H1 (cell line): ENCODE measurements at regions not wholly inside any gene's neighbourhood (a gene's known extent, or its start where the extent isn't known, plus 50 kb on each side); places are given as distances from the start of the nearest gene placed in this dataset.

Experiments used
- CTCF ChIA-PET: fragments of 300-600 bp; sonication (Branson Sonifier 250); formaldehyde crosslinking; loops from one replicate; lab custom pipeline; 2021; ENCODE audit not compliant: partially characterized antibody; lab: Charles Lee
- POLR2A ChIA-PET: fragments of 300-600 bp; sonication (Branson Sonifier 250); formaldehyde crosslinking; loops from one replicate; lab custom pipeline; 2021; ENCODE audit warnings: inconsistent platforms; ENCODE audit not compliant: partially characterized antibody; lab: Charles Lee
- DNase-seq, 2 experiments: peaks; one replicate each; pipeline versions ENCODE4 v3.0.0 to v3.0.0-alpha.2; 2010 to 2022; ENCODE audit warnings: low spot score in 2 of 2, low read depth in 1 of 2, mixed read lengths in 1 of 2
- FAIRE-seq: peaks from 2 replicates; lab custom pipeline; 2011; peaks lifted over from hg19 to GRCh38; lab: Jason Lieb, UNC
- H2AFZ ChIP-seq: 2 replicates; pipeline ENCODE4 v1.8.1; 2012; ENCODE audit warnings: low read length, inconsistent platforms
- H2AK5ac ChIP-seq: 2 replicates; pipeline ENCODE4 v1.6.1; 2013; ENCODE audit warnings: low read depth, low read length
- H2BK120ac ChIP-seq: replicated peaks from 2 replicates; pipeline ENCODE3; 2013; ENCODE audit warnings: low read depth, low read length, inconsistent platforms
- H2BK12ac ChIP-seq: 2 replicates; pipeline ENCODE4 v1.6.1; 2013; ENCODE audit warnings: low read depth, low read length
- H2BK15ac ChIP-seq: 2 replicates; pipeline ENCODE4 v1.6.1; 2013; ENCODE audit warnings: low read length
- H2BK20ac ChIP-seq: 2 replicates; pipeline ENCODE4 v1.6.1; 2013; ENCODE audit warnings: low read length
- H2BK5ac ChIP-seq: 2 replicates; pipeline ENCODE4 v1.6.1; 2013; ENCODE audit warnings: low read depth, low read length
- H3K14ac ChIP-seq: 2 replicates; pipeline ENCODE4 v1.6.1; 2013; ENCODE audit warnings: inconsistent platforms; ENCODE audit not compliant: insufficient read length
- H3K18ac ChIP-seq: 2 replicates; pipeline ENCODE4 v1.6.1; 2013; ENCODE audit warnings: low read length; ENCODE audit errors: extremely low read depth
- H3K23ac ChIP-seq: 2 replicates; pipeline ENCODE4 v1.6.1; 2013; ENCODE audit warnings: inconsistent platforms; ENCODE audit not compliant: insufficient read length
- H3K23me2 ChIP-seq: 2 replicates; pipeline ENCODE4 v1.6.1; 2013; ENCODE audit warnings: low read depth, low read length
- H3K27ac ChIP-seq: 2 replicates; pipeline ENCODE4 v1.6.1; 2011; ENCODE audit warnings: low read depth, low read length, inconsistent platforms
- H3K27me3 ChIP-seq, 4 experiments: replicated peaks in 1 of 4; 1 replicate in 1 of 4; 2 replicates in 3 of 4; pipeline versions ENCODE4 v1.6.1 to v1.8.1; 2011 to 2013; ENCODE audit warnings: low read length in 3 of 4, mild to moderate bottlenecking in 3 of 4, inconsistent platforms in 2 of 4, mixed read lengths in 2 of 4, moderate library complexity in 1 of 4; ENCODE audit not compliant: control insufficient read depth in 3 of 4, insufficient read depth in 3 of 4; ENCODE audit errors: extremely low read depth in 1 of 4
- H3K36me3 ChIP-seq, 4 experiments: 2 replicates each; pipeline versions ENCODE4 v1.6.1 to v1.8.1; 2011 to 2013; ENCODE audit warnings: mild to moderate bottlenecking in 4 of 4, low read length in 3 of 4, moderate library complexity in 2 of 4, control low read depth in 1 of 4, inconsistent platforms in 1 of 4; ENCODE audit not compliant: insufficient read depth in 4 of 4, control insufficient read depth in 2 of 4
- H3K4ac ChIP-seq: replicated peaks from 2 replicates; pipeline ENCODE3; 2013; ENCODE audit warnings: low read length, low read depth, mixed read lengths, inconsistent platforms; ENCODE audit not compliant: insufficient read length
- H3K4me1 ChIP-seq, 4 experiments: replicated peaks in 1 of 4; 1 replicate in 1 of 4; 2 replicates in 3 of 4; pipeline versions ENCODE4 v1.6.1 to v1.8.1; 2011 to 2013; ENCODE audit warnings: low read length in 3 of 4, inconsistent platforms in 2 of 4, mixed read lengths in 1 of 4; ENCODE audit not compliant: insufficient read depth in 4 of 4, control insufficient read depth in 3 of 4
- H3K4me2 ChIP-seq, 2 experiments: 2 replicates each; pipeline versions ENCODE4 v1.6.1 to v1.8.1; 2011 to 2013; ENCODE audit warnings: low read depth in 2 of 2, low read length in 2 of 2, control low read depth in 1 of 2, inconsistent platforms in 1 of 2, mild to moderate bottlenecking in 1 of 2; ENCODE audit not compliant: insufficient read depth in 1 of 2
- H3K4me3 ChIP-seq, 4 experiments: fragments of 200-600, 300-600 bp in 1 of 4; sonication (generic), shearing (Covaris generic), sonication (Bioruptor Twin) in 1 of 4; 2 replicates each; pipeline versions ENCODE4 v1.5.1 to v1.8.1; 2011 to 2016; ENCODE audit warnings: low read length in 4 of 4, low read depth in 3 of 4, control low read depth in 2 of 4, inconsistent platforms in 2 of 4, mild to moderate bottlenecking in 2 of 4, mixed read lengths in 1 of 4, moderate library complexity in 1 of 4; ENCODE audit not compliant: insufficient read depth in 2 of 4; ENCODE audit errors: extremely low read depth in 1 of 4
- H3K56ac ChIP-seq: replicated peaks from 2 replicates; pipeline ENCODE3; 2013; ENCODE audit warnings: low read depth, mild to moderate bottlenecking, mixed read lengths, low read length, inconsistent platforms; ENCODE audit not compliant: insufficient read length
- H3K79me1 ChIP-seq: 2 replicates; pipeline ENCODE4 v1.6.1; 2013; ENCODE audit warnings: low read depth, low read length, control low read depth
- H3K79me2 ChIP-seq, 2 experiments: 2 replicates each; pipeline versions ENCODE4 v1.6.1 to v1.8.1; 2012 to 2013; ENCODE audit warnings: low read length in 2 of 2, mild to moderate bottlenecking in 2 of 2, inconsistent platforms in 1 of 2; ENCODE audit not compliant: insufficient read depth in 2 of 2, control insufficient read depth in 1 of 2
- H3K9ac ChIP-seq, 4 experiments: replicated peaks in 1 of 4; 1 replicate in 1 of 4; 2 replicates in 3 of 4; pipeline versions ENCODE4 v1.6.1 to v1.8.1; 2011 to 2013; ENCODE audit warnings: low read depth in 3 of 4, low read length in 3 of 4, control low read depth in 2 of 4, mild to moderate bottlenecking in 2 of 4, moderate library complexity in 2 of 4, inconsistent platforms in 1 of 4; ENCODE audit errors: extremely low read depth in 1 of 4
- H3K9me3 ChIP-seq, 2 experiments: 2 replicates each; pipeline versions ENCODE4 v1.6.1 to v1.8.1; 2012 to 2013; ENCODE audit warnings: mild to moderate bottlenecking in 2 of 2, moderate library complexity in 2 of 2, control low read depth in 1 of 2, inconsistent platforms in 1 of 2, low read depth in 1 of 2, low read length in 1 of 2, mixed read lengths in 1 of 2; ENCODE audit not compliant: insufficient read depth in 2 of 2
- H4K20me1 ChIP-seq, 2 experiments: replicated peaks in 1 of 2; 2 replicates each; pipeline versions ENCODE3 to v1.8.1; 2011 to 2013; ENCODE audit warnings: inconsistent platforms in 2 of 2, low read length in 2 of 2, mild to moderate bottlenecking in 1 of 2; ENCODE audit not compliant: insufficient read depth in 2 of 2, control insufficient read depth in 1 of 2
- H4K5ac ChIP-seq: 2 replicates; pipeline ENCODE4 v1.6.1; 2013; ENCODE audit warnings: low read length, low read depth, mixed read lengths, inconsistent platforms; ENCODE audit not compliant: insufficient read length
- H4K8ac ChIP-seq: 2 replicates; pipeline ENCODE4 v1.8.0; 2013; ENCODE audit warnings: mild to moderate bottlenecking, moderate library complexity, low read length, inconsistent platforms; ENCODE audit not compliant: insufficient read depth; ENCODE audit errors: extremely low read depth
- H4K91ac ChIP-seq: replicated peaks from 2 replicates; pipeline ENCODE3; 2013; ENCODE audit warnings: low read length, mixed read lengths, inconsistent platforms; ENCODE audit not compliant: insufficient read length
- FOSL1 ChIP-seq: IDR thresholded peaks from 2 replicates; pipeline ENCODE4 v1.6.1; 2011; ENCODE audit warnings: mild to moderate bottlenecking, low read depth, low read length, moderate library complexity; ENCODE audit not compliant: insufficient read depth
- RXRA ChIP-seq: IDR thresholded peaks from 2 replicates; pipeline ENCODE4 v1.6.1; 2011; ENCODE audit warnings: low read depth, mild to moderate bottlenecking, low read length, moderate library complexity; ENCODE audit not compliant: insufficient read depth
- WGBS, 2 experiments: shearing (Covaris generic) in 1 of 2; methylation state at CpG; one replicate each; pipeline versions ENCODE4 v1.1.6 to v1.1.7; 2013 to 2015; ENCODE audit warnings: low lambda C conversion rate in 2 of 2, mixed read lengths in 2 of 2, inconsistent platforms in 1 of 2, low coverage in 1 of 2, missing lambda C conversion rate in 1 of 2; ENCODE audit not compliant: insufficient replicate concordance in 2 of 2, insufficient coverage in 1 of 2, insufficient read length in 1 of 2; ENCODE audit errors: extremely low coverage in 1 of 2, missing lambda C conversion rate in 1 of 2; 5-methylcytosine and 5-hydroxymethylcytosine counted together

- TF ChIP-seq RXRA (no peak), FOSL1 (no peak)
- H3K9me3 ChIP-seq = no peaks in the 10 kb centered on the region
- no peak overlapping the region for H4K91ac ChIP-seq
- FAIRE-seq (no peak), DNase-seq (no peak)
- peaks cover 0 to 4% (median 0%) of the 10 kb centered on the region in 4 experiments; a peak in 1 of 7 replicates for H3K4me1 ChIP-seq
- no peak overlapping the region for H2BK5ac ChIP-seq
- no peak overlapping the region for H2AK5ac ChIP-seq
- no peak overlapping the region for H2BK20ac ChIP-seq
- H3K9ac ChIP-seq = no peak overlapping the region
- no peaks in the 10 kb centered on the region for H3K23me2 ChIP-seq
- no peaks in the 10 kb centered on the region for H3K79me1 ChIP-seq
- H3K4me3 ChIP-seq = no peak overlapping the region
- H2AFZ ChIP-seq = no peak overlapping the region
- CTCF ChIA-PET = no interaction called here
- no peak overlapping the region for H3K14ac ChIP-seq
- H3K56ac ChIP-seq = no peak overlapping the region
- no peak overlapping the region for H3K18ac ChIP-seq
- no peak overlapping the region for H3K27ac ChIP-seq
- H3K27me3 ChIP-seq = no peaks in the 10 kb centered on the region
- no peak overlapping the region for H2BK15ac ChIP-seq
- POLR2A ChIA-PET = no interaction called here
- no peak overlapping the region for H3K4me2 ChIP-seq
- H2BK120ac ChIP-seq = no peak overlapping the region
- H4K8ac ChIP-seq = no peak overlapping the region
- H3K4ac ChIP-seq = no peak overlapping the region
- no peaks in the 10 kb centered on the region for H3K36me3 ChIP-seq
- no peak overlapping the region for H2BK12ac ChIP-seq
- no peaks in the 10 kb centered on the region for H4K20me1 ChIP-seq
- H4K5ac ChIP-seq = no peak overlapping the region
- H3K23ac ChIP-seq = no peak overlapping the region
- no peaks in the 10 kb centered on the region for H3K79me2 ChIP-seq
- 95% methylated on average over 4 of the region's 4 CpGs; no CpG with 5 or more reads in 1 of the 2 experiments for WGBS, 2 experiments
Measured at GRCh38 chr4:123823244-123823643, 426.6 kb downstream of the SPRY1 start.
